CD14-positive monocyte (primary cell): ENCODE measurements at regions not wholly inside any gene's neighbourhood (a gene's known extent, or its start where the extent isn't known, plus 50 kb on each side); places are given as distances from the start of the nearest gene placed in this dataset.

Experiments used
- DNase-seq, 3 donors: peaks; one replicate each; pipeline ENCODE4 v3.0.0-alpha.2; 2011 to 2022
- H2AFZ ChIP-seq: 2 replicates; pipeline ENCODE4 v1.6.0; 2012; ENCODE audit warnings: mild to moderate bottlenecking, low read depth, low read length, inconsistent platforms; ENCODE audit not compliant: insufficient read depth, poor library complexity, severe bottlenecking
- H3K27ac ChIP-seq, 2 donors: 1 replicate in 1 of 2; 2 replicates in 1 of 2; pipeline ENCODE4 v1.5.1; 2012 to 2013; ENCODE audit warnings: low read length in 2 of 2, control low read depth in 1 of 2, inconsistent platforms in 1 of 2, low read depth in 1 of 2, mild to moderate bottlenecking in 1 of 2
- H3K27me3 ChIP-seq, 2 donors: one replicate each; pipeline versions ENCODE4 v1.6.0 to v1.6.1; 2011 to 2013; ENCODE audit warnings: low read length in 2 of 2; ENCODE audit not compliant: control insufficient read depth in 2 of 2, insufficient read depth in 2 of 2
- H3K36me3 ChIP-seq, 2 donors: replicated peaks in 1 of 2; 1 replicate in 1 of 2; 2 replicates in 1 of 2; pipeline versions ENCODE4 v1.5.1 to v1.6.1; 2012 to 2013; ENCODE audit warnings: low read length in 2 of 2, control low read depth in 1 of 2, inconsistent platforms in 1 of 2, mild to moderate bottlenecking in 1 of 2; ENCODE audit not compliant: insufficient read depth in 2 of 2, control insufficient read depth in 1 of 2
- H3K4me1 ChIP-seq, 2 donors: 1 replicate in 1 of 2; 2 replicates in 1 of 2; pipeline versions ENCODE4 v1.5.1 to v1.6.1; 2012 to 2013; ENCODE audit warnings: low read length in 2 of 2, control low read depth in 1 of 2, inconsistent platforms in 1 of 2, mild to moderate bottlenecking in 1 of 2, moderate library complexity in 1 of 2; ENCODE audit not compliant: insufficient read depth in 2 of 2, control insufficient read depth in 1 of 2
- H3K4me2 ChIP-seq: replicated peaks from 2 replicates; pipeline ENCODE3; 2012; ENCODE audit warnings: low read length, moderate library complexity, mild to moderate bottlenecking; ENCODE audit not compliant: poor library complexity, severe bottlenecking; ENCODE audit errors: extremely low read depth
- H3K4me3 ChIP-seq, 3 experiments: fragments of 200-600 bp in 1 of 3; sonication (generic) in 1 of 3; replicated peaks in 1 of 3; 1 replicate in 2 of 3; 2 replicates in 1 of 3; pipeline ENCODE4 v1.5.1; 2011 to 2013; ENCODE audit warnings: low read length in 3 of 3, mild to moderate bottlenecking in 3 of 3, control low read depth in 2 of 3, low read depth in 2 of 3, inconsistent platforms in 1 of 3, moderate library complexity in 1 of 3
- H3K79me2 ChIP-seq: 2 replicates; pipeline ENCODE4 v1.6.0; 2012; ENCODE audit warnings: mild to moderate bottlenecking, control low read depth, inconsistent platforms, low read length, moderate library complexity; ENCODE audit not compliant: insufficient read depth
- H3K9ac ChIP-seq: 2 replicates; pipeline ENCODE4 v1.6.0; 2017; ENCODE audit warnings: low read length, mild to moderate bottlenecking; ENCODE audit not compliant: insufficient read depth, poor library complexity, severe bottlenecking
- H3K9me3 ChIP-seq, 2 donors: replicated peaks in 1 of 2; 1 replicate in 1 of 2; 2 replicates in 1 of 2; pipeline versions ENCODE4 v1.5.1 to v1.6.1; 2012 to 2013; ENCODE audit warnings: low read length in 2 of 2, control low read depth in 1 of 2; ENCODE audit not compliant: control insufficient read depth in 1 of 2, insufficient read depth in 1 of 2
- H4K20me1 ChIP-seq: 2 replicates; pipeline ENCODE4 v1.6.0; 2012; ENCODE audit warnings: mild to moderate bottlenecking, low read length, control low read depth, moderate library complexity; ENCODE audit not compliant: insufficient read depth
- H3K27ac Mint-ChIP-seq, 7 donors: one replicate each; pipeline ENCODE4 v1.8.0; 2020; ENCODE audit warnings: mild to moderate bottlenecking in 7 of 7, mixed read lengths in 7 of 7, moderate library complexity in 6 of 7, inconsistent platforms in 2 of 7
- H3K27me3 Mint-ChIP-seq, 3 donors: one replicate each; pipeline ENCODE4 v1.8.0; 2021 to 2022; ENCODE audit warnings: low read depth in 3 of 3, mild to moderate bottlenecking in 3 of 3, mixed read lengths in 3 of 3, moderate library complexity in 3 of 3, inconsistent platforms in 1 of 3
- H3K36me3 Mint-ChIP-seq, 2 donors: one replicate each; pipeline ENCODE4 v1.8.0; 2020; ENCODE audit warnings: mixed read lengths in 2 of 2, inconsistent platforms in 1 of 2, mild to moderate bottlenecking in 1 of 2
- H3K4me1 Mint-ChIP-seq: one replicate; pipeline ENCODE4 v1.8.0; 2020; ENCODE audit warnings: mild to moderate bottlenecking, mixed read lengths
- H3K4me3 Mint-ChIP-seq, 2 donors: one replicate each; pipeline ENCODE4 v1.8.0; 2020; ENCODE audit warnings: mild to moderate bottlenecking in 2 of 2, mixed read lengths in 2 of 2, moderate library complexity in 1 of 2
- H3K9me3 Mint-ChIP-seq, 7 donors: one replicate each; pipeline ENCODE4 v1.8.0; 2020 to 2022; ENCODE audit warnings: mixed read lengths in 7 of 7, mild to moderate bottlenecking in 6 of 7, moderate library complexity in 6 of 7, inconsistent platforms in 2 of 7
- WGBS: methylation state at CpG from one replicate; pipeline ENCODE4 v1.1.5; 2013; ENCODE audit warnings: missing lambda C conversion rate; ENCODE audit not compliant: insufficient coverage; 5-methylcytosine and 5-hydroxymethylcytosine counted together
- intact Hi-C, 2 donors: fragments of 100-400 bp; cut with micrococcal nuclease; formaldehyde crosslinking; loops; one replicate each; pipeline versions ENCODE4 v1.15.0 to v1.15.1; 2023
- TF ChIP-seq, protein P1 (sequence below): fragments of 200-600 bp; IDR thresholded peaks from one replicate; pipeline ENCODE4 v1.8.0; 2022; ENCODE audit warnings: antibody characterized with exemption, mild to moderate bottlenecking

DNA sequence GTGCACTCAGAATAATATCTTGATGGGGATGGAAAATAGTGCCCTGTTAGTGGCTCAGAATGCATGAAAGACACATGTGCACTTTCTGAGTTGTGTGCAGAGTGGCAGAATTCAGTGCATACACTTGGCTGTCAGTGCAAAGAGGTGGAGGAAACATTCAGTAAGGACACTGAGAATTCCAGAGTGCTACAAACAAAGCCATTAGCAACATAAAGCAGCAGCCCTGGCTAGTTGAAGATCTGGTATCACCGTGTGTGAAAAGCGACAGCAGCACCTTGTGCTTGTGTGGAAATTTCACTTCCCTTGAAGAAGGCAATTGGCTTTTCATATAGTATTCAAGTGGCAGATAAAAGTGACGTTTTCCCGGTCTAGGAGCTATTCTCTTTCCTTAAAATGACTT, 810.4 kb downstream of the TRIML1 start:
- Histone ChIP-seq H3K27me3 (no peaks in the 10 kb centered on the region), H4K20me1 (no peaks in the 10 kb centered on the region), H3K4me1 (no peaks in the 10 kb centered on the region), H3K36me3 (no peaks in the 10 kb centered on the region), H3K9me3 (no peaks in the 10 kb centered on the region), H3K27ac (no peak overlapping the region), H3K79me2 (no peaks in the 10 kb centered on the region), H2AFZ (no peak overlapping the region), H3K9ac (no peak overlapping the region), H3K4me2 (no peak overlapping the region), H3K4me3 (no peak overlapping the region)
- Mint-ChIP-seq H3K27me3 (no peaks in the 10 kb centered on the region), H3K9me3 (peaks cover 0 to 16% (median 6%) of the 10 kb centered on the region in 7 donors), H3K36me3 (no peaks in the 10 kb centered on the region), H3K4me1 (no peaks in the 10 kb centered on the region), H3K4me3 (no peak overlapping the region), H3K27ac (no peak overlapping the region)
- WGBS = no CpG with 5 or more reads among the region's 4 CpGs
- intact Hi-C loops = no loop called here
- DNase-seq = no peak
- TF ChIP-seq, protein P1, sequence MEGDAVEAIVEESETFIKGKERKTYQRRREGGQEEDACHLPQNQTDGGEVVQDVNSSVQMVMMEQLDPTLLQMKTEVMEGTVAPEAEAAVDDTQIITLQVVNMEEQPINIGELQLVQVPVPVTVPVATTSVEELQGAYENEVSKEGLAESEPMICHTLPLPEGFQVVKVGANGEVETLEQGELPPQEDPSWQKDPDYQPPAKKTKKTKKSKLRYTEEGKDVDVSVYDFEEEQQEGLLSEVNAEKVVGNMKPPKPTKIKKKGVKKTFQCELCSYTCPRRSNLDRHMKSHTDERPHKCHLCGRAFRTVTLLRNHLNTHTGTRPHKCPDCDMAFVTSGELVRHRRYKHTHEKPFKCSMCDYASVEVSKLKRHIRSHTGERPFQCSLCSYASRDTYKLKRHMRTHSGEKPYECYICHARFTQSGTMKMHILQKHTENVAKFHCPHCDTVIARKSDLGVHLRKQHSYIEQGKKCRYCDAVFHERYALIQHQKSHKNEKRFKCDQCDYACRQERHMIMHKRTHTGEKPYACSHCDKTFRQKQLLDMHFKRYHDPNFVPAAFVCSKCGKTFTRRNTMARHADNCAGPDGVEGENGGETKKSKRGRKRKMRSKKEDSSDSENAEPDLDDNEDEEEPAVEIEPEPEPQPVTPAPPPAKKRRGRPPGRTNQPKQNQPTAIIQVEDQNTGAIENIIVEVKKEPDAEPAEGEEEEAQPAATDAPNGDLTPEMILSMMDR = no peak

GRCh38 chr4:188955066-188955465, 815.8 kb downstream of the TRIML1 start:
- Mint-ChIP-seq H3K9me3 (peaks cover 6 to 18% (median 10%) of the 10 kb centered on the region in 7 donors), H3K27me3 (peaks cover 0 to 1% (median 1%) of the 10 kb centered on the region in 3 donors), H3K4me1 (no peaks in the 10 kb centered on the region), H3K27ac (no peak overlapping the region), H3K4me3 (no peak overlapping the region), H3K36me3 (no peaks in the 10 kb centered on the region)
- Histone ChIP-seq H3K36me3 (no peaks in the 10 kb centered on the region), H3K27me3 (no peaks in the 10 kb centered on the region), H2AFZ (no peak overlapping the region), H3K79me2 (no peaks in the 10 kb centered on the region), H3K4me3 (no peak overlapping the region), H3K9me3 (peaks cover 6% of the 10 kb centered on the region in 2 donors), H3K4me1 (no peaks in the 10 kb centered on the region), H4K20me1 (no peaks in the 10 kb centered on the region), H3K9ac (no peak overlapping the region), H3K4me2 (no peak overlapping the region), H3K27ac (no peak overlapping the region)
- no CpG with 5 or more reads among the region's 2 CpGs for WGBS
- no peak for DNase-seq
- intact Hi-C loops = no loop called here
- TF ChIP-seq, protein P1 = no peak
